ENCODE measurements at regions not wholly inside any gene's neighbourhood (a gene's known extent, or its start where the extent isn't known, plus 50 kb on each side); places are given as distances from the start of the nearest gene placed in this dataset.

GRCh38 chr20:12677925-12678324 is 330.8 kb upstream of the SPTLC3 start:
- TF ChIP-seq, protein P1, sequence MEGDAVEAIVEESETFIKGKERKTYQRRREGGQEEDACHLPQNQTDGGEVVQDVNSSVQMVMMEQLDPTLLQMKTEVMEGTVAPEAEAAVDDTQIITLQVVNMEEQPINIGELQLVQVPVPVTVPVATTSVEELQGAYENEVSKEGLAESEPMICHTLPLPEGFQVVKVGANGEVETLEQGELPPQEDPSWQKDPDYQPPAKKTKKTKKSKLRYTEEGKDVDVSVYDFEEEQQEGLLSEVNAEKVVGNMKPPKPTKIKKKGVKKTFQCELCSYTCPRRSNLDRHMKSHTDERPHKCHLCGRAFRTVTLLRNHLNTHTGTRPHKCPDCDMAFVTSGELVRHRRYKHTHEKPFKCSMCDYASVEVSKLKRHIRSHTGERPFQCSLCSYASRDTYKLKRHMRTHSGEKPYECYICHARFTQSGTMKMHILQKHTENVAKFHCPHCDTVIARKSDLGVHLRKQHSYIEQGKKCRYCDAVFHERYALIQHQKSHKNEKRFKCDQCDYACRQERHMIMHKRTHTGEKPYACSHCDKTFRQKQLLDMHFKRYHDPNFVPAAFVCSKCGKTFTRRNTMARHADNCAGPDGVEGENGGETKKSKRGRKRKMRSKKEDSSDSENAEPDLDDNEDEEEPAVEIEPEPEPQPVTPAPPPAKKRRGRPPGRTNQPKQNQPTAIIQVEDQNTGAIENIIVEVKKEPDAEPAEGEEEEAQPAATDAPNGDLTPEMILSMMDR (conservative IDR thresholded peaks at IDR 0.05 in 1 of 2, IDR thresholded peaks at IDR 0.05 in 1 of 2; ENCODE audit: low read depth in 1 of 2, low read length in 2 of 2), result no peak
- TF ChIP-seq EZH2 (IDR thresholded peaks at IDR 0.05; ENCODE audit: low read length, missing control alignments), result no peak
